Body of pancreas (tissue), 4 donors: ENCODE measurements at regions not wholly inside any gene's neighbourhood (a gene's known extent, or its start where the extent isn't known, plus 50 kb on each side); places are given as distances from the start of the nearest gene placed in this dataset.

Source experiments
- ATAC-seq: fragments of 150-250 bp; one replicate; pipeline ENCODE4 v1.9.1; 2016
- DNase-seq, 4 donors: peaks; one replicate each; pipeline ENCODE4 v3.0.0-alpha.2; 2019
- H3K27ac ChIP-seq, 4 donors: fragments of 200-600 bp; sonication (generic); 1 replicate in 3 of 4; 2 replicates in 1 of 4; pipeline versions ENCODE4 v1.5.1 to v1.6.1; 2016 to 2019; ENCODE audit warnings: mild to moderate bottlenecking in 1 of 4, mixed read lengths in 1 of 4, moderate library complexity in 1 of 4
- H3K27me3 ChIP-seq, 2 donors: fragments of 200-600 bp; sonication (generic); one replicate each; pipeline ENCODE4 v1.6.0; 2016; ENCODE audit warnings: mild to moderate bottlenecking in 1 of 2
- H3K36me3 ChIP-seq, 2 donors: fragments of 200-600 bp; sonication (generic); replicated peaks in 1 of 2; 2 replicates each; pipeline ENCODE4 v1.5.1; 2016; ENCODE audit warnings: low read depth in 2 of 2; ENCODE audit not compliant: insufficient read depth in 1 of 2
- H3K4me1 ChIP-seq: fragments of 200-600 bp; sonication (generic); one replicate; pipeline ENCODE4 v1.6.0; 2016
- H3K4me3 ChIP-seq, 2 donors: fragments of 200-600 bp; sonication (generic); 1 replicate in 1 of 2; 2 replicates in 1 of 2; pipeline ENCODE4 v1.5.1; 2016 to 2019
- H3K9me3 ChIP-seq, 3 donors: fragments of 200-600 bp; sonication (generic); 1 replicate in 2 of 3; 2 replicates in 1 of 3; pipeline ENCODE4 v1.5.1; 2016
- CTCF ChIP-seq, 7 experiments: fragments of 450-650 bp in 4 of 7; fragments of 200-600 bp in 3 of 7; sonication (generic) in 3 of 7; IDR thresholded peaks; one replicate each; pipeline ENCODE4 v1.5.1; 2016 to 2019; ENCODE audit warnings: antibody characterized with exemption in 7 of 7
- POLR2A ChIP-seq, 3 donors: fragments of 450-650 bp; IDR thresholded peaks; one replicate each; pipeline ENCODE4 v1.6.1; 2016; ENCODE audit warnings: antibody characterized with exemption in 3 of 3, mild to moderate bottlenecking in 2 of 3
- WGBS, 2 donors: methylation state at CpG; one replicate each; pipeline ENCODE4 v1.1.5; 2017; 5-methylcytosine and 5-hydroxymethylcytosine counted together
- intact Hi-C: fragments of 100-400 bp; cut with DNase I; formaldehyde crosslinking; loops from one replicate; pipeline ENCODE4 v1.15.1; 2023

GRCh38 chr2:191476901-191477300, 201.0 kb upstream of the NABP1 start:
- intact Hi-C loops, result no loop called here
- H3K4me1 ChIP-seq, result peaks cover 38% of the 10 kb centered on the region
- no peaks in the 10 kb centered on the region for H3K27me3 ChIP-seq
- no peaks in the 10 kb centered on the region for H3K36me3 ChIP-seq
- peak overlapping the region in 3 of 4 donors; percentile 28 to 65 (median 56) for H3K27ac ChIP-seq
- TF ChIP-seq POLR2A (IDR thresholded peaks at IDR 0.05) (no peak), CTCF (IDR thresholded peaks at IDR 0.05) (no peak)
- no peak overlapping the region for H3K4me3 ChIP-seq
- H3K9me3 ChIP-seq, result no peaks in the 10 kb centered on the region
- ATAC-seq (no peak), DNase-seq (no peak)
- WGBS, 2 donors, result 96 to 97% methylated on average over 5 of the region's 5 CpGs

- intact Hi-C loops, result no loop called here
- DNase-seq, result peak; percentile 75 to 86 (median 79)
- H3K27me3 ChIP-seq, result no peaks in the 10 kb centered on the region
- peak overlapping the region; percentile 28 to 78 (median 69) for H3K27ac ChIP-seq
- no peaks in the 10 kb centered on the region for H3K9me3 ChIP-seq
- H3K4me3 ChIP-seq, result no peak overlapping the region
- 42 to 44% methylated on average over 10 of the region's 10 CpGs for WGBS, 2 donors
- ATAC-seq, result peak; percentile 96
- TF ChIP-seq POLR2A (IDR thresholded peaks at IDR 0.05) (peak in 1 of 3 donors; percentile 9), CTCF (IDR thresholded peaks at IDR 0.05) (peak in 1 of 7 experiments; percentile 26)
- no peaks in the 10 kb centered on the region for H3K36me3 ChIP-seq
- H3K4me1 ChIP-seq, result peaks cover 38% of the 10 kb centered on the region
Observed at GRCh38 chr2:191478799-191479679, 198.9 kb upstream of the NABP1 start.

GRCh38 chr2:191479680-191480023, 198.3 kb upstream of the NABP1 start:
- intact Hi-C loops, result no loop called here
- TF ChIP-seq POLR2A (IDR thresholded peaks at IDR 0.05) (peak in 1 of 3 donors; percentile 2), CTCF (IDR thresholded peaks at IDR 0.05) (peak in 2 of 7 experiments; percentile 13 to 15)
- H3K27ac ChIP-seq, result peak overlapping the region; percentile 28 to 78 (median 69)

GRCh38 chr2:191481305-191482070, 196.4 kb upstream of the NABP1 start:
- TF ChIP-seq CTCF (IDR thresholded peaks at IDR 0.05) (no peak), POLR2A (IDR thresholded peaks at IDR 0.05) (no peak)
- Histone ChIP-seq H3K36me3 (no peaks in the 10 kb centered on the region), H3K27ac (no peak overlapping the region), H3K9me3 (no peaks in the 10 kb centered on the region), H3K4me3 (no peak overlapping the region), H3K27me3 (no peaks in the 10 kb centered on the region), H3K4me1 (peaks cover 36% of the 10 kb centered on the region)
- 88 to 92% methylated on average over 3 of the region's 3 CpGs for WGBS, 2 donors
- intact Hi-C loops, result no loop called here
- DNase-seq, result no peak
- ATAC-seq, result no peak

More at GRCh38 chr2:191479680-191480023, 198.3 kb upstream of the NABP1 start:
- H3K27me3 ChIP-seq, result no peaks in the 10 kb centered on the region
- no peak for ATAC-seq
- 25 to 27% methylated on average over 5 of the region's 5 CpGs for WGBS, 2 donors
- peaks cover 38% of the 10 kb centered on the region for H3K4me1 ChIP-seq
- H3K4me3 ChIP-seq, result no peak overlapping the region
- H3K36me3 ChIP-seq, result no peaks in the 10 kb centered on the region
- H3K9me3 ChIP-seq, result no peaks in the 10 kb centered on the region
- DNase-seq, result no peak
